ENCODE measurements at regions not wholly inside any gene's neighbourhood (a gene's known extent, or its start where the extent isn't known, plus 50 kb on each side); places are given as distances from the start of the nearest gene placed in this dataset.

GRCh38 chr18:77763530-77764145 lies 514.0 kb downstream of the GALR1 start:
- DNase-seq = no peak

DNA sequence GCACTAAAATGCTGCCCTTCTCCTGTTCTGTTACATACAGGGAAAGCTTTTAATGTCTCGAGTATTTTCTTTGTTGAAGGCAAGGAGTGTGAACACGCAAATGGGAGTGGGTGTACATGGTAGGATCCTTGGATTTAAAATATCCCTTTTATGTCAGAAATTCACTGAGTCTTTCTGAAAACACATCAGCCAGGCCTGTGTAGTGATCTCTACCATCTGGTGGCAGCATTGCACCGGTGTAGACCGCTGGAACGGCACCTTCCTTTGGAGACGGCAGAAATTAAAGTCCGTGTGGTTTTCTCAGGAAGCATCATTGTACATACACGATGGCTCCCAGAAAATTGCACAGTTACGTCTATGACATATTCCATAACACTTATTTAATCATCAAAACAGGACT lies 515.8 kb downstream of the GALR1 start:
- no peak for DNase-seq

GRCh38 chr18:77766421-77766820 lies 516.8 kb downstream of the GALR1 start:
- no peak for DNase-seq

- DNase-seq = no peak
Observed at GRCh38 chr18:77772177-77772576, 522.5 kb downstream of the GALR1 start.

GRCh38 chr18:77776104-77776503 lies 526.5 kb downstream of the GALR1 start:
- DNase-seq = no peak

- DNase-seq = no peak
Observed at GRCh38 chr18:77777163-77777562, 527.5 kb downstream of the GALR1 start.

DNA sequence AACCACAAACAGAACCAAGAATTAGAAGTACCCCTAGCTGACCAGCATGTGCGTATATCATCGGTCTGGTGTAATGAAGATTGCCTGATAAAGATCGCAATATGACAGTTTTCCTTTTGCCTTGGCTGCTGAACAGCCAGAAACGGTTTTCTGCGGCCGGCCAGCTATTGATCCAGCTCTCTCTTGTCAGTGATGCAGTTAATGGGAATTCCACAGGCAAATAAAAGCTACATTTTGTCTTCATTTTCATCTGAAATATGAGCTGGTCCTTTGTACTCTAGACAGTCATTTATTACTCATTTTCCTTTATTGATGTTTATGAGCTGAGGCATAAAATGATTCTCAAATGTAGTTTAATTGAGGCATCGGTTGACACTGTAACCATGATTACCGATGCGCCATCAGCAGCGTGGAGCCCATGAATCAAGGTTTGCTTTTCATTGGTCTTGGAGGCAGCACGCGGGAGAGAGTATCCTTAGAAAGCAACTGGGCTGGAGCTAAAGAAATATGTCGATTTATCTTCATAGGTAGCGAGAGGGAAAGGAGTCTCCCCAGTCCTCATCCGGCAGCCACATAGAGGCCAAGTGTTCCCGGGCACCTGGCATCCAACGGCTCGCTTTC lies 535.2 kb downstream of the GALR1 start:
- no peak for DNase-seq

- no peak for DNase-seq
Observed at GRCh38 chr18:77785415-77785975, 535.8 kb downstream of the GALR1 start.

- no peak for DNase-seq
Observed at GRCh38 chr18:77803024-77803423, 553.4 kb downstream of the GALR1 start.

DNA sequence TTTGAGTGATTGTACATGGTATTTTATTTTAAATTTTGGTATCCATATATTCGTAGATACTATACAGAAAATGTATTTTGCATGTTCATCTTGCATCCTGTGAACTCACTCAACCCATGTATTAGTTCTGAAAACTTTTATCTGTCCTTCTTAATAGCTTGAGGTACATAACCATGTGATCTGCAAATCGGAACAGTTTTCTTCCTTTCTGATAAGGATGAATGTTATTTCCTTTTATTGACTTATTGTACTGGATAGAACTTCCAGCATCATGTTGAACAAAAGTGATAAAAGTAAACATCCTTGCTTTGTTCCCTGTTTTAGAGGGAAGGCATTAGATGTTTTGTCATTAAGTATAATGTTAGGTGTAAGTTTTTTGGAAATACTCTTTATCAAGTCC lies 554.7 kb downstream of the GALR1 start:
- no peak for DNase-seq

- no peak for DNase-seq
Observed at GRCh38 chr18:77807650-77808049, 558.0 kb downstream of the GALR1 start.

DNA sequence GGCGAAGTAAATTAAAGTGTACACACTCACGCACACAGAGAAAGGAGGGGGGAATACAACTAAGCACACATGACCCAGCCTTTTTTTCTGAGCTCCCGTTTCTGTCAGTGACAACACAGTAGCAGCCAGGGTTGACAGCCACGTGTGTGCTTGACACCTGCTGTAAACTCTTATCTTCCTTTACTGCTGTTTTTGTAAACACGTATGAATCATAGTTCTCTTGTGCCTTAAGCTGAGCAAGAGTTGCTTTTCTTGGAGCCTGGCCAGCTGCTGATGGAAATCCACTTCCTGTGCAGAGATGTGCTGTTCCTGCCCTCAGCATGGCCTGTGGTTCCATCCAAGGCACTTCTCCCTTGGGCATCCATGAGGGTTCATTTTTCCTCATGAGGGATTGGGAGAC lies 561.9 kb downstream of the GALR1 start:
- DNase-seq = no peak

DNA sequence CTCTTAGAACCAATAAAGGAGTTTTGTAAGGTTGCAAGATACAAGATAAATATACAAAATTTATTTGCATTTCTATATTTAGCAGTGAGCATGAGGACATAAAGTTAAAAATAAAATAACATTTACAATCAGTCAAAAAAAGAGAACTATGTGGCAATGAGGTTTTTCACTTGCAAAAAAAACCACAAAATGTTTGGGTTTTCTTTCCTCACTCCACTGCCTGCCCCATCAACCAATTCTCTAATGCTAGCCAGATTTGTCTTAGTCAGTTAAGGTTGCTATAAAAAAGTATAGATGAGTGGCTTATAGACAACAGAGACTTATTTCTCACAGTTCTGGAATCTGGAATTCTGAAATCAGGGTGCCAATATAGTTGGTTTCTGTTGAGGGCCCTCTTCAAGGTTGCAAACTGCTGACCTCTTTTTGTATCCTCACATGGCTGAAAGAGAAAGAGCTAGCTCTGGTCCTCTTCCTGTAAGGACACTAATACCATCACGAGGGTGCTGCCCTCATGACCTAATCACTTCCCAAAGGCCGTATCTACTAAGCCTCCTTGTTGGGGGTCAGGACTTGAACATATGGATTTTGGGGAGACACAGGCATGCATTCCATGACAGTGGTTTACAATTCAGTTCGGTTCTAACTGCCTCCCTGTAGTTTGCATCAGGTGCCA lies 566.2 kb downstream of the GALR1 start:
- DNase-seq = no peak

GRCh38 chr18:77818328-77818727 lies 568.7 kb downstream of the GALR1 start:
- no peak for DNase-seq

DNA sequence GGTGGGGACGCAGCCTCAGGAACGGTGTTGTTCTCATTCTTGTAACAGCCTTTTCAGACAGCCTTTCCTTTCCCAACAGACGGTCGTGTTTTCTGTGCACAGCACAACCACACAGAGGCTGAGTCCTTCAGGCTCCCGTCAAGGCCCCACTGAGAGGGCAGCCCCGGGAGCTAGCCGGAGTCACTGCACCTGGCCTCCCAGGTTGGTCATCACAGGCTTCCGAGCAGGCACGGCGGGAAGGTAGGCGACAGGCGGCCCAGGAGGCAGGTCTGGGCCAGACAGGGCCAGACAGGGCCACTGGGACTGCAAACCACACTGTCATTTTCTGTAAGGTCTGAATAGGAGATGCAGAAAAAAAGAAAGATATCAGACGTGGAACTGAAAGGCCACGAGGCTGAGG lies 570.8 kb downstream of the GALR1 start:
- no peak for DNase-seq

DNA sequence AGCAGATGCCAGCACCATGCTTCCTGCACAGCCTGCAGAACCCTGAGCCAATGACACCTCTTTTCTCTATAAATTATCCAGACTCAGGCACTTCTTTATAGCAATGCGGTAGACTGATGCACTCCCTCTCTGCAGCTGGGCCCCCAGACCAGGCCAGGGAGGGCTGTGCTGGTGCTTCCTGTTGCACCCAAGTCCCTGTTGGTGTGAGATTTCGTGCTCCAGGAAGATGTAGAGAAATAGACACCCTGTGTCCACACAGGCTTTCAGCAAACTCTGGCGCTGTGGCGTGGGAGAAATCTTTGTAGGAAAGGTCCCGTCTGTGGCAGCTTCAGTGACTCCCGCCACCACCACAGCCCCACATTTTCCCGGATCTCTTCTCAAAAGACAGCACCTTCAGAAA lies 572.2 kb downstream of the GALR1 start:
- DNase-seq = no peak

- DNase-seq = no peak
Observed at GRCh38 chr18:77822632-77823031, 573.0 kb downstream of the GALR1 start.

DNA sequence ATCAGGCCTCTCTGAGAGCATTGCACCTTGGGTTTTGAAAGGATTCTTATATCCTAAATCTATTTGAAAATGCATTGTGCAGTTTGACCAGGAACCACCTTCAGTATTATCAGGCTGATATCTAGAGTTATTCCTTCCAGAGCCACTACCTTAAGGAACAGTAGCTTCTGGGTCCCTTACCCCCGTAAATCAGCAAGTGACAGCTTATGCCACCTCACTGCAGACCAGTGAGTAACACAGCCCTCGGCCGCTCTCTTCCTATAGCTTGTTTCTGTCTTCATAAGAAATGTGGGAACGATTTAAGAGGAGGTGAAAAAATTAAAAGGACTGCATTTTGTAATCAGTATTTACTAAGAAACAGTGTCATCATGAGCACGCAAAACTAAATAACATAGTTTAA lies 584.2 kb downstream of the GALR1 start:
- DNase-seq = no peak

GRCh38 chr18:77851802-77852201 lies 602.2 kb downstream of the GALR1 start:
- no peak for DNase-seq

DNA sequence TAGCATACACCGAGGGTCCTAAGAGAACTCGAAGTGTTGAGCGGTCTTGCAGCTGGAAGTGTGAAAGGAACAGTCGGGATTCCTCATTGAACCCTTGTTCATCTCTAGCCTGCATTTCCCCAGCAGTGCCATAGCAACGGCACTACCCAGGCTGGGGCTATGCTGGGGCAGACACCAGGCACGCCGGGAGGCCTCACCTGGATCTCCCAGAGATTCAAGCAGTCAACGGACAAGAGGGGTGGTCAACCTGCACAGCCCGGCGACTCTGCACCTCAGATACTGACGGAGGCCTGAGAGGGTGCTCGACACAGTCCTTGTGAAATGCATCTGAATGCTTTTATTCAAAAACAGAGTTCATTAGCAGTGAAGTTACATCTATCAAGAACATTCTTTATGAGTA lies 604.2 kb downstream of the GALR1 start:
- DNase-seq = no peak

- no peak for DNase-seq
Observed at GRCh38 chr18:77857678-77858655, 608.3 kb downstream of the GALR1 start.

GRCh38 chr18:77859634-77860033 lies 610.0 kb downstream of the GALR1 start:
- DNase-seq = no peak

Measured in activated CD4-positive, CD25-positive, alpha-beta regulatory T cell (primary cell).